Left forelimb (tissue), 1 donor: ENCODE measurements at regions not wholly inside any gene's neighbourhood (a gene's known extent, or its start where the extent isn't known, plus 50 kb on each side); places are given as distances from the start of the nearest gene placed in this dataset.
"Not testable (repeated sequence)": the region's sequence is repeated elsewhere in the genome, so short reads cannot be mapped to it uniquely, and the experiment has no call there.

Experiments used
- DNase-seq: peaks from one replicate; pipeline ENCODE4 v3.0.0-alpha.2; 2018; ENCODE audit warnings: low spot score

DNA sequence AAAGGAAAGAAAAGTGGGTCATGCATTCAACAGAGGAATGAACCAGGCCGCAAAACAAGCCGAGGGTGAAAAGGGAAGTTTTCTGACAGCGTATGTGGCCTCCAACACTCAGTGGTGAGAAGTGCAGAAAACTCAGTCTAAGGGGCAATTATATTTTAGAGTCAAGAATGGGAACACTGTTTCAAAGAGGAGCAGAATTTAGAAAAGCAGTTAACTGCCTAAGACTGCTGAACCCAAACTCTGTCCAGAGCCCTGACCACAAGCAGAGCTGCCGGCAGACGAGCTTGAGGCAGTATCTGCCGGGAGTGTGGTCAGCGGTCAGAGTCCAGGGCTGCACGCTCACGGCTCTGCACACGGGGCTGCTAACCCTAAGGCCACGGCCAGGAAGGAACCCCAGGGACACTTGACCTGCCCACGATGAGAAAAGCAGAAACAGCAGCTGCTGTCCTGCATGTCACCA is 347.0 kb upstream of the ID2 start:
- no peak for DNase-seq

DNA sequence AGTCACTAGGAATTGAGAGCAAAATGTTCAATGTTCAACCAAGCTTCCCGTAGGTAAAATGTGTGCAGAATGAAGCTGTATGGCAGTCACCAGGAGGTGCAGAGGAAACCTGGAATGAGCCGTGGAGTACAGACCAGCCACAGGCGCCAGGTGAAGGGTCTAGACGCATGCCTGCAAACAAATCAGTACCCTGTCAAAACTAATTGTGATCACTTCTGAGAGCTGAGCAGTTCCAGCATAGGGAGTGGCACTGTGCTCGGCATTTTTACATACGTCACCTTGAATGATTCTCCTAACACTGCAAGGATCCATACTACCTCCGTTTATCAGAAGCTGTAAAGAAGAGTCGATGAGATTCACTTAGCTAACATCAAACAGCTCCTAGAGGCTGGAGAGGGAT is 346.1 kb upstream of the ID2 start:
- DNase-seq, result no peak

GRCh38 chr2:8337321-8337720 is 344.5 kb upstream of the ID2 start:
- no peak for DNase-seq

DNA sequence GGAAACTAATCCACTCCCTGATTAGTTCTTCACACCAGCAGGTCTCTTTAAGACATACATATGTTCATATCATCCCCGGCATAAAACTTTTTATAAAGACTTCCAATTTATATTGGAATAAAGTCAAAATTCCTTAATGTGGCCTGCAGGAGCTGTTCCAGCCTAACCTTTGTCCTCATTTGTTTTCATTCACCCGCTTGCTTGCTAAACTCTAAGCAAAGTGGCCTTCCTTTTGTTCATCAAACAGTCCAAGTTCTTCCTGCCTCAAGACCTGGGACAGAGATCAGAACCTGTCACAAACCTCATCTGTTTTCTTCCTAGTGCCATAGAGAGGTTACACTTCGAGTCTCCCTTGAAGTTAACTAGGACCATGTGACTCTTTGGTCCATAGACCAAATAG is 339.4 kb upstream of the ID2 start:
- DNase-seq, result no peak

DNA sequence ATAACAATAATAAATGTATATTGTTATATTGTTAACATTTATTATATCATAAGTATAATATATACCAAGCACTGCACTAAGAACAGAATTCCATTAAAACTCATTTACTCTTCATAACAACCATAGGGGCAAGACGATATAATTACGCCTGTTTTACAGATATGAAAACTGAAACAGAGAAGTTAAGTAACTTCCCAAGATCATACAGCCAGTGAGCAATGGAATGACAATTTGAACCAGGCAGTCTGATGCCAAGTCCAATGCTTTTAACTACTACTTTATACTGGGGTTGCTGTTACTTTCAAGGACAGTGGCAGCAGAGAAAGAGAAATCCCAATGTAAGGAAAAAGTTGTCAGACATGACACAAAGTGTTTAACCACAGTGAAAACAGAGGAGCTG is 338.8 kb upstream of the ID2 start:
- DNase-seq, result no peak

DNA sequence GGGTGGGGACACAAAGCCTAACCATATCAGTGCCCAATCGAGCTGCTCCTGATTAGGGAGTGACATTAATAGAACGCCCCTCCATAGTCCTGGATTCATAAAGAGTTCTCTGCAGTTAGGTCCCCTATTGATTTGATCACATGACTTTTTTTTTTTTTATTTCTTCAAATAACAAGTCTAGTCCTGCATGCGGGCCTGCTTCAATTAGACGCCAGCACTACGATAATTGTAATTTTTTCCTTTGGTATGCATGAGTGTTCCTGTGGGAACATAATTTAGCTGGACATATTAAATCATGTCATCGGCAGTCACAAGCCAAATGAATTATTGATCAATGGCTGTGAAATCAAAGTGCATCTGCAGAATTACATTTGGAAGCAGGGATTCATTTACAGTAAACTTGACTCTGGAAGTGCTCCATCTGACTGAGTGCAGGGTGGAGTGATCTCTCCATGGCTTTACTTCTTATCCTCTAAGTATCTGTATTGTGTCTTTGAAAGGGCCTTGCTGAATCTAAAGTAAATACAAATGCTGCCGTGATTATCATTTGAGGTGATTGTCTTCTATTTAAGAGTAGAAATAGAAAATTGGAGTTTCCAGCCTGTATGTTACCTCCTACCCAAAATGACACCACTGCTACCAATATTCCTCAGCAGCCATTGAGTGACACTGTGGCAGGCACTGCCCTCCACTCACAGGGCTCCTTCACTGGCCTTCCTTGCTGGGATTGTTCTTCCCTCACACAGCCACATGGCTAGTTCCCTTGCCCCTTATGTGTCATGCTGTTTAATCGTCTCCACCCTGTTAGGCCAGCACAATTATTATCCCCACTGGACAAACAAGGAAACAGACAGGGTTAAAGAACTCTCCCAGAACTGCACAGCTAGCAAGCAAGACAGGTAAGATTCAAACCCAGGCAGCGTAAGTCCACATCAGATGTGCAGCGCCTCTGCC is 337.4 kb upstream of the ID2 start:
- no peak for DNase-seq

- DNase-seq, result no peak
Measured at GRCh38 chr2:8345200-8345599, 336.7 kb upstream of the ID2 start.

DNA sequence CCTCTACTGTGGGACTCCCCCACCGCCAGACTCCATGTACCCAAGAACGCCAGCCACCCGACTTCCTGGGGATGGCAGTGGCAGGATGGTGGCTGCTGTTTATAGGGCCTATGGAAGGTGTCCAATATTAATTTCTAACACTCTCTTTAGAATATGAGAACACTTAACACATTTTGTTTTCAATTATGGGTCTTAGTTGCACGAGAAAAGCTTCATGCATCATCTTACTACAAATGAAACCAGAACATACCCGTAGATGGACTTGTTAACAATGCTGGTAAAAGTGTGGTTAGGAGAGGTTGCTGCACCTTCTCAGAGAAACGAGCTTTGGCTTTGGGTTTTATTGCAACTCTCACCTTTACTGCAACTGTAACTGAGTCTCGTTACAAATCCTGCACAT is 335.6 kb upstream of the ID2 start:
- DNase-seq, result no peak

DNA sequence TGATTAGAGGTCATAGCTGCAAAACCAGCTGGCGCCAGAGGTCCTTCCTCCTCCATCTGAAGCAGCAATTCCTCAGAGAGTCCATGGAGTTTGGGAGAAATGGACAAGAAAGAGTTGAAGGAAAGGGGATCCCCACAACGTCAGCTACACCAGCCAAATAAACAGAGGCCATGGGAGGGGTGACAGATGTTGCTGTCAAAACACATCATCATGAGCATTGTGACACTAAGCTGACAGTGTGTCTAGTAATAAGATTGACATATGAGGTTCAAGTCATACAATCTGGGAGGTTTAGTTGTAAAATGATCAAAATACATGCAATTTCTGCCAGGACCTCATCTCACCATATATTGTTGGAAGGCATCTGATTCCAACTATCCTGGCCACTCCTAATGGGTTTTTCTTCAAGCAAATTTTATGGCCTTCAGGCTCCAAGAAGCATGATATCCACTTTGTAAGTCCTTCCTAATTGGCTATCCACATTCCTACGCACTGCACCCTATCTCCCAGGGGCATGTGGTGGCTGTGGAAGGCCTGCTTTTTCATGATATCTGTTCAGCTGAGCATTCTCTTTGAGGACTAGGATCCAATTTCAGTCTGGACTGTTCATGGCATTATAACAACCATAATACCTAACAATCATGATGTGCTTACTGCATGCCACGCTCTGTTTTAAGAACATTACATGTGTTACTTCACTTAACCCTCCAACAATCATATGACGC is 335.0 kb upstream of the ID2 start:
- DNase-seq, result no peak

- DNase-seq, result not testable (repeated sequence)
Measured at GRCh38 chr2:8348911-8349310, 332.9 kb upstream of the ID2 start.

- DNase-seq, result no peak
Measured at GRCh38 chr2:8352296-8352695, 329.6 kb upstream of the ID2 start.

GRCh38 chr2:8352989-8353388 is 328.9 kb upstream of the ID2 start:
- no peak for DNase-seq

- no peak for DNase-seq
Measured at GRCh38 chr2:8355102-8355859, 326.6 kb upstream of the ID2 start.

- DNase-seq, result no peak
Measured at GRCh38 chr2:8357738-8358518, 323.9 kb upstream of the ID2 start.

DNA sequence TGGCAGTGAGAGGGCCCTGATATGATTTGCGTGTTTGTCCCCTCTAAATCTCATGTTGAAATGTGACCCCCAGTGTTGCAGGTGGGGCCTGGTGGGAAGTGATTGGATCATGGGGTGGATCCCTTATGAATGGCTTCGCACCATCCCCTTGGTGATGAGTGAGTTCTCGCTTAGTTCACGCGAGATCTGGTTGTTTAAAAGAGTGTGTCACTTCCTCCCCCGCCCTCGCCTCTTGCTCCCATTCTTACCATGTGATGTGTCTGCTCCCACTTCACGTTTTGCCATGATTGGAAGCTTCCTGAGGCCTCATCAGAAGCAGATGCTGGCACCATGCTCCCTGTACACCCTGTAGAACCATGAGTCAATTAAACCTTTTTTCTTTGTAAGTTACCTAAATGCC is 319.9 kb upstream of the ID2 start:
- no peak for DNase-seq

GRCh38 chr2:8363161-8363560 is 318.7 kb upstream of the ID2 start:
- no peak for DNase-seq

DNA sequence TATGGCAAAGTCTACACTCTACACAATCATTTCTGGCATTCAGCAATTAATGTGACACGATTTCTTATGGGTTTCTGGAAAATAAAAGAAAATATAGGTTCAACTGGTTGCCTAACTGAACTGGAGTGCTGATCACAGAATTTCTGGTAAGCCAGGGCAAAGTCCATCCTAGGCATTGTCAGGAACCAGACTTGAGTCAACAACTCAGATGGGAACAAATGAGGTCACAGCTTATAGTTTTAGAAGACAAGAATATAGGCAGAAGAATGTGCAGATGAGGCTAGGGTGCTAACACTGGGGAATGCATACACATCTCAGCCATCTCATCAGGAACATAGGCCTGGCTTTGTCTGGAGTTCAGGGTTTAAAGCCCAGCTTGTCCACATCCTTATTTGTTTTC is 317.2 kb upstream of the ID2 start:
- no peak for DNase-seq

GRCh38 chr2:8365331-8365910 is 316.4 kb upstream of the ID2 start:
- no peak for DNase-seq

DNA sequence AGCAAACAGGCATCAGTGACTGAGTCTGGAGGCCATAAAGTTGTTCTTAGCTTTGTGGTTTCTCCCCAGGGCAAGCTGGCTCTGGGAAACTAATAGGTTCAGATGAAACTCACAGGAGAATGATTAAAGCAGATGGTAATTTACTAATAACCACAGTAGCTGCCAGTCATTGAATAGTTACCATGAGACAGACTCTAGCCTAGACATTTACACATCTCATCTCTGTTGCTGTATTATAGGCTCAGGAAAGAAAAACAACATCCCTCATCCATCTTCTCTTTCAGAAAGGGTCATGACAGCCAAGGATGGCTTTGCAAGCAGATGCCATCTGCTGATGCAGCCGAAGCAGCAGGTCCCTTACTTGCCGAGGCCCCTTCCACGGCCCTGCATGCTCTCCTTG is 314.0 kb upstream of the ID2 start:
- no peak for DNase-seq

DNA sequence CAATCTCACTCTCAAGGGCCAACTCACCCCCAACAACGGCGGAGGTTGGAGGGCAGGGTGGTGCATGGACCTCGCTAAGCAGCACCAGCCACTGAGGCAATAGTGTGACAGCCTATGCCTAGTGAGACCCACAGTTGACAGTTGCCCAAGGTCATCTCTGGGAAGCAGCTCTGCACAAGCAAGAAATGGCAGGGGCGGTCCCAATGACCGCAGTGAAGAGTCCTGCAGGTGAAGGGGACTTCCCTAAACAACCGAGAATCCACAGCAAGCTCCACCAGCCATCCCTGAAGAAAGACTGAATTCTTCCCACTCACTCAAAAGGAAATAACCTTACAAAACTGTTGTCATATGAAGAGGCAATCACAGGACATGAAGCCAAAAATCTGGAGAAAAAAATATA is 313.4 kb upstream of the ID2 start:
- no peak for DNase-seq

- DNase-seq, result no peak
Measured at GRCh38 chr2:8369522-8369921, 312.3 kb upstream of the ID2 start.
